A549 (cell line): ENCODE measurements at regions not wholly inside any gene's neighbourhood (a gene's known extent, or its start where the extent isn't known, plus 50 kb on each side); places are given as distances from the start of the nearest gene placed in this dataset.

Experiments
- HDAC2 ChIP-seq: fragments of 200-600 bp; sonication (generic); IDR thresholded peaks from 2 replicates; pipeline ENCODE4 v1.6.1; 2016
- HEYL ChIP-seq: fragments of 250-450 bp; sonication (Bioruptor Pico); IDR thresholded peaks from 2 replicates; pipeline ENCODE4 v1.8.0; 2021; ENCODE audit warnings: mild to moderate bottlenecking, moderate library complexity
- MAFK ChIP-seq: fragments of 450-650 bp; IDR thresholded peaks from 2 replicates; pipeline ENCODE4 v1.6.1; 2014; ENCODE audit not compliant: partially characterized antibody
- MAZ ChIP-seq: fragments of 150-350 bp; IDR thresholded peaks from 2 replicates; pipeline ENCODE4 v1.6.1; 2014; ENCODE audit warnings: antibody characterized with exemption, low read depth, low read length, borderline replicate concordance
- NFE2L2 ChIP-seq: fragments of 150-350 bp; conservative IDR thresholded peaks from 2 replicates; pipeline ENCODE4 v1.6.1; 2014; ENCODE audit warnings: low read length
- PHF8 ChIP-seq: fragments of 200-600 bp; sonication (generic); IDR thresholded peaks from 2 replicates; pipeline ENCODE4 v1.6.1; 2016; ENCODE audit warnings: low read depth, mild to moderate bottlenecking, antibody characterized with exemption, moderate library complexity, borderline replicate concordance
- RFX5 ChIP-seq: fragments of 450-650 bp; IDR thresholded peaks from 2 replicates; pipeline ENCODE4 v1.7.1; 2014; ENCODE audit warnings: antibody characterized with exemption, mild to moderate bottlenecking, moderate library complexity
- SMC3 ChIP-seq: fragments of >200 bp; sonication (Bioruptor Twin); formaldehyde crosslinking; IDR thresholded peaks from 3 replicates; pipeline ENCODE4 v1.6.1; 2018; ENCODE audit warnings: inconsistent platforms
- TP53 ChIP-seq: fragments of 250-450 bp; sonication (Bioruptor Pico); IDR thresholded peaks from 2 replicates; pipeline ENCODE4 v1.5.0; 2021; ENCODE audit warnings: mild to moderate bottlenecking, moderate library complexity
- TF ChIP-seq, protein P1 (sequence below): fragments of >200 bp; sonication (Bioruptor Twin); formaldehyde crosslinking; IDR thresholded peaks from 3 replicates; pipeline ENCODE4 v1.5.1; 2016

DNA sequence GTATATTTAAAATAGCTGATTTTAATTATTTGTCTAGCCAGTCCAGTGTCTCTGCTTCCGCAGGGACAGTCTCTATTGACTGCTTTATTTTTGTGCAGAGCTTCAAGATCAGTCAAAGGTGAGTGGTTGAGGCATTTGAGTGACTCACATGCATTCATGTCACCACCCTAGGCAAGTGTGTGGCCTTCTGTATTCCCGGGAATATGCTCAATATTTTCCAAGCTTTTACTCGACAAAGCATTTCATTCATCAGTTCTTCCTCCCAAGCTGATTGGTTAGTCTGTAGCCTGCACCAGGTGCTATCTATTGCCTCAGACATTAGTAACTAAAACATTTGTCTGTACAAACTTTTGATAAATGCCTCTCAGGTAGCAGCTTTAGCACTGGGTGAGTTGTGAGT is 471.5 kb upstream of the NRG3 start:
- TF ChIP-seq TP53 (CRISPR knock-in tag) (no peak), HDAC2 (no peak), MAFK (no peak), NFE2L2 (no peak), MAZ (no peak), PHF8 (no peak), HEYL (no peak), RFX5 (no peak), SMC3 (no peak)
- TF ChIP-seq, protein P1, sequence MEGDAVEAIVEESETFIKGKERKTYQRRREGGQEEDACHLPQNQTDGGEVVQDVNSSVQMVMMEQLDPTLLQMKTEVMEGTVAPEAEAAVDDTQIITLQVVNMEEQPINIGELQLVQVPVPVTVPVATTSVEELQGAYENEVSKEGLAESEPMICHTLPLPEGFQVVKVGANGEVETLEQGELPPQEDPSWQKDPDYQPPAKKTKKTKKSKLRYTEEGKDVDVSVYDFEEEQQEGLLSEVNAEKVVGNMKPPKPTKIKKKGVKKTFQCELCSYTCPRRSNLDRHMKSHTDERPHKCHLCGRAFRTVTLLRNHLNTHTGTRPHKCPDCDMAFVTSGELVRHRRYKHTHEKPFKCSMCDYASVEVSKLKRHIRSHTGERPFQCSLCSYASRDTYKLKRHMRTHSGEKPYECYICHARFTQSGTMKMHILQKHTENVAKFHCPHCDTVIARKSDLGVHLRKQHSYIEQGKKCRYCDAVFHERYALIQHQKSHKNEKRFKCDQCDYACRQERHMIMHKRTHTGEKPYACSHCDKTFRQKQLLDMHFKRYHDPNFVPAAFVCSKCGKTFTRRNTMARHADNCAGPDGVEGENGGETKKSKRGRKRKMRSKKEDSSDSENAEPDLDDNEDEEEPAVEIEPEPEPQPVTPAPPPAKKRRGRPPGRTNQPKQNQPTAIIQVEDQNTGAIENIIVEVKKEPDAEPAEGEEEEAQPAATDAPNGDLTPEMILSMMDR, result no peak
